IMR-90 (cell line): ENCODE measurements at regions not wholly inside any gene's neighbourhood (a gene's known extent, or its start where the extent isn't known, plus 50 kb on each side); places are given as distances from the start of the nearest gene placed in this dataset.

Experiments used
- ATAC-seq: fragments of 200-7000 bp; cut with Tn5 transposase; 2 replicates; pipeline ENCODE4 v1.9.1; 2020; ENCODE audit warnings: low read depth, mild to moderate bottlenecking, moderate library complexity
- BruUV-seq: library from RNA; stranded (reverse); fragments of 400-500 nt; replicated peaks from 2 replicates; lab custom pipeline; 2021; lab: Mats Ljungman, UMichigan
- CTCF ChIA-PET: fragments of 300-600 bp; formaldehyde crosslinking; extraction: SDS; loops from one replicate; lab custom pipeline; 2021; ENCODE audit warnings: antibody characterized with exemption; lab: Yijun Ruan, JAX
- POLR2A ChIA-PET: fragments of 300-600 bp; sonication (Branson Sonifier 250); formaldehyde crosslinking; loops from one replicate; lab custom pipeline; 2022; ENCODE audit warnings: antibody characterized with exemption; ENCODE audit not compliant: unreplicated experiment; lab: Charles Lee
- DNase-seq: peaks from one replicate; pipeline ENCODE4 v3.0.0; 2013
- H2AFZ ChIP-seq: replicated peaks from 2 replicates; pipeline ENCODE3; 2013; ENCODE audit warnings: low read length, mild to moderate bottlenecking; ENCODE audit not compliant: poor library complexity
- H2AK5ac ChIP-seq: 2 replicates; pipeline ENCODE4 v1.6.1; 2013; ENCODE audit warnings: low read depth, low read length, inconsistent platforms
- H2AK9ac ChIP-seq: replicated peaks from 2 replicates; pipeline ENCODE3; 2013; ENCODE audit warnings: mild to moderate bottlenecking, low read depth, low read length, moderate library complexity; ENCODE audit not compliant: poor library complexity
- H2BK120ac ChIP-seq: 2 replicates; pipeline ENCODE4 v1.6.1; 2013; ENCODE audit warnings: low read depth, low read length, inconsistent platforms
- H2BK15ac ChIP-seq: 3 replicates; pipeline ENCODE4 v1.6.1; 2013; ENCODE audit warnings: low read depth, low read length, inconsistent platforms
- H2BK20ac ChIP-seq: 2 replicates; pipeline ENCODE4 v1.6.1; 2013; ENCODE audit warnings: low read depth, mild to moderate bottlenecking, inconsistent platforms, low read length, moderate library complexity
- H2BK5ac ChIP-seq: 2 replicates; pipeline ENCODE4 v1.6.1; 2013; ENCODE audit warnings: mild to moderate bottlenecking, low read depth, low read length, inconsistent platforms; ENCODE audit not compliant: poor library complexity, severe bottlenecking
- H3K14ac ChIP-seq: replicated peaks from 2 replicates; pipeline ENCODE4 v1.6.1; 2013; ENCODE audit warnings: low read depth, low read length, inconsistent platforms
- H3K18ac ChIP-seq: 2 replicates; pipeline ENCODE4 v1.6.1; 2013; ENCODE audit warnings: low read depth, low read length, control low read depth
- H3K23ac ChIP-seq: 2 replicates; pipeline ENCODE4 v1.6.1; 2013; ENCODE audit warnings: low read depth, low read length, inconsistent platforms
- H3K27ac ChIP-seq: 2 replicates; pipeline ENCODE4 v1.5.1; 2013; ENCODE audit warnings: mild to moderate bottlenecking, control low read depth, low read length; ENCODE audit not compliant: insufficient read depth
- H3K27me3 ChIP-seq: 2 replicates; pipeline ENCODE4 v1.6.1; 2013; ENCODE audit warnings: low read length; ENCODE audit not compliant: control insufficient read depth, insufficient read depth
- H3K36me3 ChIP-seq: 2 replicates; pipeline ENCODE4 v1.6.1; 2013; ENCODE audit warnings: low read length, mixed read lengths; ENCODE audit not compliant: control insufficient read depth, insufficient read depth
- H3K4ac ChIP-seq: 2 replicates; pipeline ENCODE4 v1.6.1; 2013; ENCODE audit warnings: low read depth, low read length, inconsistent platforms
- H3K4me1 ChIP-seq: 2 replicates; pipeline ENCODE4 v1.6.1; 2013; ENCODE audit warnings: low read length, mixed read lengths; ENCODE audit not compliant: control insufficient read depth, insufficient read depth
- H3K4me2 ChIP-seq: 2 replicates; pipeline ENCODE4 v1.6.1; 2013; ENCODE audit warnings: low read depth, mild to moderate bottlenecking, control low read depth, low read length, moderate library complexity
- H3K4me3 ChIP-seq: 2 replicates; pipeline ENCODE4 v1.5.1; 2013; ENCODE audit warnings: low read depth, mild to moderate bottlenecking, control low read depth, low read length, moderate library complexity; ENCODE audit not compliant: insufficient read depth
- H3K56ac ChIP-seq: 2 replicates; pipeline ENCODE4 v1.6.1; 2013; ENCODE audit warnings: low read length, inconsistent platforms; ENCODE audit not compliant: insufficient read depth; ENCODE audit errors: extremely low read depth
- H3K79me1 ChIP-seq, 2 experiments: 2 replicates each; pipeline ENCODE4 v1.6.1; 2013; ENCODE audit warnings: low read length in 2 of 2, inconsistent platforms in 1 of 2, low read depth in 1 of 2
- H3K9ac ChIP-seq: 2 replicates; pipeline ENCODE4 v1.6.1; 2013; ENCODE audit warnings: low read depth, low read length, control low read depth
- H3K9me1 ChIP-seq: 2 replicates; pipeline ENCODE4 v1.6.1; 2013; ENCODE audit warnings: low read length, inconsistent platforms; ENCODE audit not compliant: insufficient read depth
- H3K9me3 ChIP-seq: 2 replicates; pipeline ENCODE4 v1.6.1; 2013; ENCODE audit warnings: low read length; ENCODE audit not compliant: control insufficient read depth, insufficient read depth
- H4K20me1 ChIP-seq: 2 replicates; pipeline ENCODE4 v1.6.1; 2013; ENCODE audit warnings: low read length, inconsistent platforms; ENCODE audit not compliant: insufficient read depth
- H4K5ac ChIP-seq: 2 replicates; pipeline ENCODE4 v1.6.1; 2013; ENCODE audit warnings: mild to moderate bottlenecking, low read depth, low read length, control low read depth
- H4K8ac ChIP-seq, 2 experiments: 2 replicates each; pipeline ENCODE4 v1.6.1; 2013; ENCODE audit warnings: low read depth in 2 of 2, low read length in 2 of 2, control low read depth in 1 of 2, inconsistent platforms in 1 of 2
- H4K91ac ChIP-seq: 2 replicates; pipeline ENCODE4 v1.6.1; 2013; ENCODE audit warnings: low read depth, low read length, inconsistent platforms; ENCODE audit not compliant: insufficient read depth
- MXI1 ChIP-seq: IDR thresholded peaks from 2 replicates; pipeline ENCODE4 v1.6.1; 2012; ENCODE audit warnings: low read depth, mild to moderate bottlenecking, low read length, moderate library complexity, borderline replicate concordance
- SMC3 ChIP-seq: fragments of 150-350 bp; IDR thresholded peaks from 2 replicates; pipeline ENCODE4 v1.6.1; 2016; ENCODE audit warnings: low read depth, mild to moderate bottlenecking, antibody characterized with exemption, low read length, moderate library complexity
- WGBS, 2 experiments: methylation state at CpG; one replicate each; pipeline versions ENCODE4 v1.1.5 to v1.1.7; 2013; ENCODE audit warnings: missing lambda C conversion rate in 2 of 2; ENCODE audit not compliant: insufficient read length in 1 of 2; ENCODE audit errors: extremely low coverage in 2 of 2; 5-methylcytosine and 5-hydroxymethylcytosine counted together
- dilution Hi-C: fragments of 300-500 bp; cut with HindIII; formaldehyde crosslinking; loops from one replicate; pipeline ENCODE4 v1.14.3; 2018; ENCODE audit warnings: low sequenced_read_pairs; ENCODE audit not compliant: unreplicated experiment
- in situ Hi-C: fragments of 300-500 bp; cut with MboI; formaldehyde crosslinking; loops from 3 replicates; pipeline ENCODE4 v1.14.3; 2019; ENCODE audit warnings: low sequenced_read_pairs, inconsistent platforms, mixed read lengths
- intact Hi-C: fragments of 100-400 bp; cut with micrococcal nuclease; formaldehyde crosslinking; loops from 2 replicates; pipeline ENCODE4 v1.10.0; 2022
- TF ChIP-seq, protein P1 (sequence below): fragments of 150-350 bp; IDR thresholded peaks from 2 replicates; pipeline ENCODE4 v1.6.1; 2016; ENCODE audit warnings: low read depth, mild to moderate bottlenecking, low read length, moderate library complexity, borderline replicate concordance

DNA sequence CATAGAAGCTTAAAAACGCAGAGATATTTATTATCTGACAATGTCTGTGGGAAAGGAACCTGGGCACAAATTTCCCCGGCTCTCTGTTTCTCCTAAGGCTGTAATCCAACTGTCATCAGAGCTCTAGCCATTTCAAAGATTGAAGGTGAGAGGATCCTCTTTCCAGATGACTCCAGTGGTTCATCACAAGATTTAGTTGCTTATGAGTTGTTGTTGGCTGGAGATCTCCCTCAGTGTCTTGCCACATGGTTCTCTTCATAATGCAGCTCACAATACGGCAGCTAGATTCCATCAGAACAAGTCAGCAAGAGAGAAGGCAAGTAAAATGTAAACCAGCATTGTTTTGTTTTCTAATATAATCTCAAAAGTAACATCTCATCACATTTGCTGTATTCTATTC is 369.4 kb downstream of the GASK1B start:
- Histone ChIP-seq H2BK15ac (no peak overlapping the region), H3K27ac (no peak overlapping the region), H4K8ac (no peak overlapping the region), H3K14ac (no peak overlapping the region), H2BK20ac (no peak overlapping the region), H3K9me1 (no peaks in the 10 kb centered on the region), H3K79me1 (no peaks in the 10 kb centered on the region), H3K4me3 (no peak overlapping the region), H3K23ac (no peak overlapping the region), H2BK5ac (no peak overlapping the region), H3K56ac (no peak overlapping the region), H3K9ac (no peak overlapping the region), H2AK5ac (no peak overlapping the region), H3K4me1 (no peaks in the 10 kb centered on the region), H3K9me3 (no peaks in the 10 kb centered on the region), H4K5ac (no peak overlapping the region), H3K4me2 (no peak overlapping the region), H2BK120ac (no peak overlapping the region), H3K36me3 (no peaks in the 10 kb centered on the region), H2AK9ac (no peak overlapping the region), H3K4ac (no peak overlapping the region), H4K91ac (no peak overlapping the region), H4K20me1 (no peaks in the 10 kb centered on the region), H2AFZ (no peak overlapping the region), H3K18ac (no peak overlapping the region), H3K27me3 (no peaks in the 10 kb centered on the region)
- ATAC-seq = no peak
- ChIA-PET POLR2A (no interaction called here), CTCF (no interaction called here)
- intact Hi-C loops = loop anchor here (5.0 kb wide), 1 partner anchor 271 kb away; no protein-coding TSS in a partner anchor
- BruUV-seq = no TSS peak
- DNase-seq = no peak
- TF ChIP-seq SMC3 = no peak
- no peak for TF ChIP-seq MXI1
- TF ChIP-seq, protein P1, sequence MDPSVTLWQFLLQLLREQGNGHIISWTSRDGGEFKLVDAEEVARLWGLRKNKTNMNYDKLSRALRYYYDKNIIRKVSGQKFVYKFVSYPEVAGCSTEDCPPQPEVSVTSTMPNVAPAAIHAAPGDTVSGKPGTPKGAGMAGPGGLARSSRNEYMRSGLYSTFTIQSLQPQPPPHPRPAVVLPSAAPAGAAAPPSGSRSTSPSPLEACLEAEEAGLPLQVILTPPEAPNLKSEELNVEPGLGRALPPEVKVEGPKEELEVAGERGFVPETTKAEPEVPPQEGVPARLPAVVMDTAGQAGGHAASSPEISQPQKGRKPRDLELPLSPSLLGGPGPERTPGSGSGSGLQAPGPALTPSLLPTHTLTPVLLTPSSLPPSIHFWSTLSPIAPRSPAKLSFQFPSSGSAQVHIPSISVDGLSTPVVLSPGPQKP = no peak
- in situ Hi-C loops = no loop called here
- no CpG with 5 or more reads among the region's 3 CpGs for WGBS, 2 experiments
- dilution Hi-C loops = no loop called here
